Astrocyte of the spinal cord (primary cell): ENCODE measurements at regions not wholly inside any gene's neighbourhood (a gene's known extent, or its start where the extent isn't known, plus 50 kb on each side); places are given as distances from the start of the nearest gene placed in this dataset.
"Not testable (repeated sequence)": the region's sequence is repeated elsewhere in the genome, so short reads cannot be mapped to it uniquely, and the experiment has no call there.

Source experiments
- DNase-seq: peaks from one replicate; pipeline ENCODE4 v3.0.0; 2011; ENCODE audit warnings: low read depth, low spot score
- H3K4me3 ChIP-seq: 2 replicates; pipeline ENCODE4 v1.5.1; 2011; ENCODE audit warnings: low read depth, mild to moderate bottlenecking, low read length, moderate library complexity
- CTCF ChIP-seq: IDR thresholded peaks from 2 replicates; pipeline ENCODE4 v1.5.1; 2012; ENCODE audit warnings: low read depth, mild to moderate bottlenecking, low read length, inconsistent platforms
- in situ Hi-C: cut with HindIII; loops from 2 replicates; pipeline ENCODE4 v1.10.0; 2017; ENCODE audit warnings: low sequenced_read_pairs

- H3K4me3 ChIP-seq: no peak overlapping the region
- in situ Hi-C loops: no loop called here
- DNase-seq: no peak
- TF ChIP-seq CTCF: no peak
Observed at GRCh38 chr10:52950578-52950977, 178.0 kb upstream of the MBL2 start.

- H3K4me3 ChIP-seq: no peak overlapping the region
- peak; percentile 1 for DNase-seq
- peak; percentile 16 for TF ChIP-seq CTCF
- in situ Hi-C loops: no loop called here
Observed at GRCh38 chr10:52949899-52950298, 177.3 kb upstream of the MBL2 start.

GRCh38 chr10:52946486-52946885 is 173.9 kb upstream of the MBL2 start:
- DNase-seq: no peak
- in situ Hi-C loops: no loop called here
- no peak for TF ChIP-seq CTCF
- no peak overlapping the region for H3K4me3 ChIP-seq

GRCh38 chr10:52945521-52945920 is 172.9 kb upstream of the MBL2 start:
- DNase-seq, in situ Hi-C loops: not testable (repeated sequence)

GRCh38 chr10:52940921-52941320 is 168.3 kb upstream of the MBL2 start:
- no peak for TF ChIP-seq CTCF
- no peak for DNase-seq
- H3K4me3 ChIP-seq: no peak overlapping the region
- in situ Hi-C loops: no loop called here

More at GRCh38 chr10:52945521-52945920, 172.9 kb upstream of the MBL2 start:
- H3K4me3 ChIP-seq: not testable (repeated sequence)

- H3K4me3 ChIP-seq: no peak overlapping the region
- DNase-seq: no peak
- no peak for TF ChIP-seq CTCF
- in situ Hi-C loops: no loop called here
Observed at GRCh38 chr10:52939894-52940293, 167.3 kb upstream of the MBL2 start.

- no peak overlapping the region for H3K4me3 ChIP-seq
- in situ Hi-C loops: no loop called here
- no peak for DNase-seq
- no peak for TF ChIP-seq CTCF
Observed at GRCh38 chr10:52933748-52934147, 161.2 kb upstream of the MBL2 start.
